COLO829 (cell line): ENCODE measurements at regions not wholly inside any gene's neighbourhood (a gene's known extent, or its start where the extent isn't known, plus 50 kb on each side); places are given as distances from the start of the nearest gene placed in this dataset.
"Not testable (repeated sequence)": the region's sequence is repeated elsewhere in the genome, so short reads cannot be mapped to it uniquely, and the experiment has no call there.

Experiments used
- DNase-seq: peaks from one replicate; pipeline ENCODE4 v3.0.0; 2012; ENCODE audit warnings: low spot score

DNA sequence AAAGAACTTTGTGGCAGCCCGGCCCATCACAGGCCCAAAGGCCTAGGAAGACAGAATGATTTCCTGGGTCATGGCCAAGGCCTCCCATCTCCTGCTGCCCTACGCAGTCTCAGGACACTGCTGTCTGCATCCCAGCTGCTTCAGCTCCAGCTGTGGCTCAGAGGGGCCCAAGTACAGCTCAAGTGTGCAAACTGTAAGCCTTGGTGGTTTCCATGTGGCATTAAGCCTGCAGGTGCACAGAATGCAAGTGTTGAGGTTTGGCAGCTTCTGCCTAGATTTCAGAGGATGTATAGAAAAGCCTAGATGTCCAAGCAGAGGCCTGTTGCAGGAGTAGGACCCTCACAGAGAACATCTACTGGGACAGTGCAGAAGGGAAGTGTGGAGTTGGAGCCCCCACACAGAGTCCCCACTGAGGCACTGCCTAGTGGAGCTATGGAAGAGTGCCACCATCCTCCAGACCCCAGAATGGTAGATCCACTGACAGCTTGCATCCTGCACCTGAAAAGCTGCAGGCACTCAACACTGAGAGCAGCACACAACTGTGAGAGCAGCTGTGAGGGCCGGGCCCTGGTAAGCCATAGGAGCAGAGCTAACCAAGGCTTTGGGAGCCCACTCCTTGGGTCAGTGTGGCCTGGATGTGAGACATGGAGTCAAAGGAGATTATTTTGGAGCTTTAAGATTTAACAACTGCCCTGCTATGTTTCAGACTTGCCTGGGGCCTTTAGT is 208.2 kb upstream of the CMC1 start:
- DNase-seq, result no peak

DNA sequence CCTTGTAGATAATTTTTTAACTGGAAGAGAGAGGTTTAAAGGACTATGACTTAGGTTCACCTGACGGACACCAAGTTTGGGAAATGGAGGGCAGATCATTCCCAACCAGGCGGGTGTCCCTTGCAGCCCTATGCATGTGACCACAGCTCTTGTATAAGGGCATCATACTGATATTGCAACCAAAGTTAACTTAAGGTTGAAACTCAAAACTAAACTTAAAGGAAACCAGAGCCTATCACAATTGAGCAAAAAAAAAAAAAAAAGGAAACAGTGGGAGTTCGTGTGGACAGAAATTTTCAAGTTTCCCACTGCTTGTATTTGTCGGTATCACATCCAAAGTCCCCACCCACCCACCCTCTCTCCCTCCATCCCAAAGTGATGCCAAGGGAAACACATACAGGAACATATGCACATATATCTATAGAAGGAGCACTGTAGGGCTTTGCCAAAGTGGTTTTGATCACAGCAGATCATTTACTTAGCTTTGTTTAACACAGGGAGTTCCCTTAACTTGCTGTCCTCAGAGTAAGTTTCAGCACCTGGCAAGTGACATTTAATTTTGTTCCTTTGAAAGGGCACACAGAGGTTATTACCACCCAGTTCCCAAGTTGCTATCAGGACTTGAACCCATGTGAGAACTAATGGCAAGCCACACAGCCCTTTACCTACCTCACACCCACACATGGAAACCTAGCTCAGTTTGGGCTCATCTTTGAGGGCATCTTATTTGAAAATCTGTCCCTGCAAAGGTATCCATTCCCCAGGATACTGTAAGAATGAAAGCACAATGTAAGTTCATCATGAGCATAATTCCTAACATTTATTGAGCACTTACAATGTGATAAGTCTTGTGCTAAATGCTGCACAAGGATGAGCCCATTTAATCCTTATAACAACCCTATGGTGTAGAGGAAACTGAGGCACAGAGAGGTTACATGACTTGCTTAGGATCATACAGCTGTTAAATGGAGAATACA is 204.5 kb upstream of the CMC1 start:
- no peak for DNase-seq

- DNase-seq, result no peak
These were observed 202.2 kb upstream of the CMC1 start for GRCh38 chr3:28039234-28039633.

GRCh38 chr3:28039829-28040228 is 201.6 kb upstream of the CMC1 start:
- no peak for DNase-seq

- DNase-seq, result no peak
These were observed 199.3 kb upstream of the CMC1 start for GRCh38 chr3:28042095-28042635.

- no peak for DNase-seq
These were observed 198.7 kb upstream of the CMC1 start for GRCh38 chr3:28042707-28043106.

DNA sequence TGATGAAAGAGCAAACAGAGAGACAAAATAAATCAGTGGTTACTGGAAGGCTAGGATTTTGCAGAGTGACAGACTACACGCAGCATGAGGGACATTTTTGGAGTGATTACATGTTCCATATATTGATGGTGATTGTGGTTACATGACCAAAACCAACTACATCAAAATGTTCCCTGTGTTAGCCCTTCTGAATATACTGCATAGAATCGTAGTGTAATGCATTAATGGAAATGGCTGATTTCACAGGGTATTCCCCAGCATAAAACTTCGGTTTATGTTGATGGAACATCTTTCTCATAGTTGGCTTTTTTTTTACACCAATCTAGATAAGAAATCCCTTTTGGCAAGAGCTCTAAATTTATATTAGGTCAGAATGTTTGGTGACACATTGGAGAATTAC is 191.3 kb upstream of the CMC1 start:
- no peak for DNase-seq

DNA sequence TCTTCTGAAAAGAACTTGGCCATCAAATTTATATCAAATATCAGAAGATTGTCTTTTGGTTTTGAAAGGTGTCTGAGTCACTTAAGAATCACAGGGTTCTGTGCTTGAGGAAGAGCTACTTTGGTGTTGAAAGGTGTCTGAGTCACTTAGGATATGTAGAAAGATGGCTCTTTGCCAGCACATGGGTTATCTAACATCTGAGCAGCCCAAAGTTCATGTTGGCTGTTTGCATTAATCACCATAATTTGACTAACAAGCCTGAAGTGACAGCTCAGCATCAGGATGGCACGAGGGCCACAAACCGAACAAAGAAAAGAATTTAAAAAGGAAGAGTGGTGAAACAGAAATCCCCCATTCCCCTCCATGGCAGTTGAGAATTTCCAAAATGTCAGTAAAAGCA is 190.5 kb upstream of the CMC1 start:
- peak; percentile 48 for DNase-seq

DNA sequence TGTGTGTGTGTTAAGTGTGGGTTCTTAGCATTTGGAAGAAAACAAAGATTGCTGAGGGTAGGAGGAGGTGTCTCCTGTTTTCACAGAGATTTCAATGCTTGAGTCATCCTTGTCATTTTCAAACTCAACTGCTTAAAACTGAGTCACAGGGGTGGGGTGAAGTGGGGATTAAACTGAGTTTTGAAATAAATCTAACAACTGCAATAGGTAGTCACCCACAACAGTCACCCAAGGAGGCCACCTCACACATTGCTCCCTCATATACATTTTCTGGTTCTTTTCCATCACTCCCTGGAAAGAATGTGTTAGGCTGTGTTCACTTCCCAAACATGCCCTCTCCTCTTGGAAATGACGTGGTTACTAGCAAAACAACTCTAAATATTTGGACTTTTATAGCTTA is 187.7 kb upstream of the CMC1 start:
- peak; percentile 20 for DNase-seq

DNA sequence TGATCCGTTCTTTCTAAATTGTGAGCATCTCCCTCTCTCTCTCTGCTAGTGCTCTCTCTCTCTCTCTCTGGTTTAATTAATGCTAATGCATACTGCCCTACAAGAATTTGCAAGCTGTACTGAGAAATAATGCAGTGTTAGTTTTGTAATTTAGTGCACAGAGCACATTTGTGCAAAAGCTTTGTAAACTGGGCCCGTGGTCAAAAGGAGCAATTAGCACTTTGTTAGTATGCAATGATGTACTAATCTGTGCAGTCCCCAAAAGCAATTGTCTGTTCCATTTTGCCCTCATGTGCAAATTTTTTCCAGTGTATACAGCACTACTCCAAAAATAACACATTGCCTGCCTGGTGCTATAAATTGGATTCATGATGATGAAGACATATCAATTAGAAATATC is 184.6 kb upstream of the CMC1 start:
- DNase-seq, result no peak

DNA sequence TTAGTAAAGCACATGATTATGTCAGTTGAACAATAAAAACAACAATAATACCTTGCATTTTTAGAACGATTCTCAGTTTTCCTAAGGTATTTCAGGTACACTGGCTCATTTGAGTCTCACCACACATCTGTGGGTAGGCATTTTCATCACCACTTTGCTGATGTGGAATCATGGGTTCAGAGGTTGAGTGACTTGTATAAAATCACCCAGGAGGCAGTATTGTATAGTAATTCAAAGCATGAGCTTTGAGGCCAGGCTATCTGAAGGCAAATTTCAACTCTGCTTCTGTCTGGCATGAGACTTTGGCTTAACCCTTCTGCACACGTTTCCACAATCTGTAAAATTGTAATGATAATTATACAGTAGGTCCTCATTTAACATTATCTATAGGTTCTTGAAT is 183.9 kb upstream of the CMC1 start:
- DNase-seq, result no peak

DNA sequence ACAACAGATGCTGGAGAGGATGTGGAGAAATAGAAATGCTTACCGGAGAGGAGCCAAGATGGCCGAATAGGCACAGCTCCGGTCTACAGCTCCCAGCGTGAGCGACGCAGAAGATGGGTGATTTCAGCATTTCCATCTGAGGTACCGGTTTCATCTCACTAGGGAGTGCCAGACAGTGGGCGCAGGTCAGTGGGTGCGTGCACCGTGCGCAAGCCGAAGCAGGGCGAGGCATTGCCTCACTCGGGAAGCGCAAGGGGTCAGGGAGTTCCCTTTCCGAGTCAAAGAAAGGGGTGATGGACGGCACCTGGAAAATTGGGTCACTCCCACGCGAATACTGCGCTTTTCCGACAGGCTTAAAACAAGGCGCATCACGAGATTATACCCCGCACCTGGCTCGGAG is 182.2 kb upstream of the CMC1 start:
- DNase-seq, result not testable (repeated sequence)

GRCh38 chr3:28066020-28066419 is 175.4 kb upstream of the CMC1 start:
- DNase-seq, result no peak

DNA sequence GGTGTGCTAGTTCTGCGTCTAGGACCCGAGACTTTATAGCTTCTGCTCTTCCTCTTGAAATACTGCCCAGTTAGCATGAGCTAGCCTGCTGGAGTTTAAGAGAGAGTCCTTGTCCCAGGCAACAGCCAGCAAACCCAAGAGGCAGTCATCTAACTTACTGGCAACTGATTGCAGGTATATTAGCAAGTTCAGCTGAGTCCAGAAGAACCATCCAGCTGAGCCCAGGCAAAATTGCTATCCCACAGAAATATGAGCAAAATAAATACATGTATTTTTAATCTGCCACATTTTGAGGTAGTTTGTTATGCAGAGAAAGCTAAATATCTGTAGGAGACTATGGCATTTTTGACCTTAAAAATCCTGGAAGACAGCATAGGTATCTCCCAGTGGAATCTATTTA is 174.4 kb upstream of the CMC1 start:
- DNase-seq, result no peak

DNA sequence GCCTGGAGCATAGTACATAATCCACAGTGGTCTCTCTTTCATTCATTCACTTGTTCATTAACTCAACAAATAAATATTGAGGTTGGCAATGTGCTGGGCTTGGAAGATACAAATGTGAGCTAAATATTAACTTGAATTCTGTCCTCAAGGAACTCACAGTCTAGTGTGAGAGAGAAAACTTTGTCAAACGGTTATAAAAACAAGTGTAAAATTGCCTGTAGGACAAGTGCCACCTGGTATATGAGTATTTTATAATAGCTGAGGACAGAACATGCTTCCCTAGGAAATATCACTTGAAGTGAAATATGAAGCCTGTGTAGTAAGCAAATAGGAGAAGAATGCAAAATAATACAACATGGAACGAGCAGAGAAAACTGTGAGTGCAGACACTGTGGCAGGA is 173.1 kb upstream of the CMC1 start:
- no peak for DNase-seq

DNA sequence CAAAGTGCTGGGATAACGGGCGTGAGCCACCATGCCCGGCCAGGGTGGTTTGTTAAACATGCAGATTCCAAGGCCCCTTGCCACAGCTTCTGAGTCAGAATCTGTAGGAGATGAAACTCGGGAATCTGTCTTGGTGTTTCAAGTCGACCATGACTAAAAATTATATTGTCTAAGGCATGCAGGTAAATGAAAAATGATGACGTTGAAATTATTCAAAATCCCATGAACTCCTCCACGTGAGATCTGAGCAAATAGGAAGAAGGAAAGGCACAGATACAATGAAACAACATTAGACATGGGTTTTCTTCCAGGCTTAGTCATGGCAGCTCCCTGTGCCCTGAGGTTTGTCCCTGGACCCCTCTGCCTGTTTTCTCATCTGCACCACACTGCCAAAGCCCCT is 172.0 kb upstream of the CMC1 start:
- DNase-seq, result no peak

GRCh38 chr3:28076246-28076645 is 165.2 kb upstream of the CMC1 start:
- DNase-seq, result no peak

DNA sequence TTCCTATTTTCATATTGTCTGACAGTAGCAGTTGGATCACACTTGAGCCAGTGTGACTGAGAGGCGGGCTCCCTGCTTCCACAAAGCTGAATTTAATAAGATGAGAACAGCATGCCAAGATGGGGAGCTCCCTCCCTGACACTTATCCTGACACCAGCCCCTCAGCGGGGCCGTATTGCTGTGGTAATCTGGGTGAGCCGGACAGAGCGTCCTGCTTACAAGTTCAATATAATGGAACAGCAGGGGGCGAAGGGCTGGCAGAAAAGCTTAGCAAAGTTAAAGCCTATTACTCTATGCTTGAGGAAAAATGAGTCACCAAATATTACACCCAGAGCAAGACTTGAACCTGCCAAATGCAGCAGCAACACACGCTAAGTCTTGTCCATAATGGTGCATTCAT is 163.8 kb upstream of the CMC1 start:
- DNase-seq, result no peak

- no peak for DNase-seq
These were observed 162.9 kb upstream of the CMC1 start for GRCh38 chr3:28078536-28078935.

- no peak for DNase-seq
These were observed 160.7 kb upstream of the CMC1 start for GRCh38 chr3:28080716-28081115.

DNA sequence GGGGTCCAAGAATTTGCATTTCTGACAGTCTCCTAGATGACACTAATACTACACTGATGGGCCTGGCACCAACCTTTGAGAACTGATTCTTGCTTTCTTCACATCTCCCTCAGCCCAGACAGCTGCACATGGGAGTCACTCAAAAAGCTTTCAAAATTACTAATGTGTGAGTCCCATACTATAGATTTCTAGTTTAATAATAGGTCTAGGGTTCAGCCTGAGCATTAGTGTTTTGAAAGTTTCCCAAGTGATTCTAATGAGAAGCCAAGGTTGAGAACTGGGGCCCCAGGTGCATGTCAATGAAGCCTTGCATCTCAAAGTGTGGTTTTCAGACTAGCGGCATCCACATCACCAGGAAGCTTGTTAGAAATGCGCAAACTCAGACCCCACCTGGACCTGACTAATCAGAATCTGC is 159.9 kb upstream of the CMC1 start:
- no peak for DNase-seq

- DNase-seq, result no peak
These were observed 153.8 kb upstream of the CMC1 start for GRCh38 chr3:28087591-28087990.
